Activated T-helper 1 cell treated with anti-CD3 and anti-CD28 coated beads, Interleukin-12 subunit alpha, Interleukin-12 subunit beta, Interleukin-2, Interleukin-4 antibody, amounts not matched to agents 30 ng/mL and 10 ng/mL and 1 ng/mL, durations not matched to agents 14 hours and 24 hours and 36 hours (primary cell): ENCODE measurements at regions not wholly inside any gene's neighbourhood (a gene's known extent, or its start where the extent isn't known, plus 50 kb on each side); places are given as distances from the start of the nearest gene placed in this dataset.
"Not testable (repeated sequence)": the region's sequence is repeated elsewhere in the genome, so short reads cannot be mapped to it uniquely, and the experiment has no call there.

Source experiments
- DNase-seq: peaks from one replicate; pipeline ENCODE4 v3.0.0; 2021; ENCODE audit warnings: low spot score
- H3K27ac Mint-ChIP-seq: one replicate; pipeline ENCODE4 v1.8.0; 2021; ENCODE audit warnings: mild to moderate bottlenecking, mixed read lengths
- H3K27me3 Mint-ChIP-seq: one replicate; pipeline ENCODE4 v1.8.0; 2022; ENCODE audit warnings: mild to moderate bottlenecking, moderate library complexity, mixed read lengths; ENCODE audit not compliant: insufficient read depth
- H3K36me3 Mint-ChIP-seq: one replicate; pipeline ENCODE4 v1.8.0; 2021; ENCODE audit warnings: low read depth, mixed read lengths
- H3K4me1 Mint-ChIP-seq: one replicate; pipeline ENCODE4 v1.8.0; 2021; ENCODE audit warnings: low read depth, mixed read lengths
- H3K4me3 Mint-ChIP-seq: one replicate; pipeline ENCODE4 v1.8.0; 2021; ENCODE audit warnings: mild to moderate bottlenecking, moderate library complexity, mixed read lengths
- H3K9me3 Mint-ChIP-seq: one replicate; pipeline ENCODE4 v1.8.0; 2021; ENCODE audit warnings: mixed read lengths
- intact Hi-C: fragments of 100-400 bp; cut with micrococcal nuclease; formaldehyde crosslinking; loops from one replicate; pipeline ENCODE4 v1.15.1; 2024

GRCh38 chr16:87202346-87202745 lies 114.8 kb downstream of the C16orf95 start:
- H3K27ac Mint-ChIP-seq = no peak overlapping the region
- intact Hi-C loops = loop anchor here (5.0 kb wide), 1 partner anchor 435 kb away; no protein-coding TSS in a partner anchor
- H3K4me3 Mint-ChIP-seq = no peak overlapping the region
- no peak for DNase-seq
- no peaks in the 10 kb centered on the region for H3K9me3 Mint-ChIP-seq
- H3K36me3 Mint-ChIP-seq = no peaks in the 10 kb centered on the region
- peaks cover 6% of the 10 kb centered on the region for H3K4me1 Mint-ChIP-seq
- peaks cover 11% of the 10 kb centered on the region for H3K27me3 Mint-ChIP-seq

GRCh38 chr16:87203060-87203656 lies 114.0 kb downstream of the C16orf95 start:
- no peak overlapping the region for H3K4me3 Mint-ChIP-seq
- H3K27me3 Mint-ChIP-seq = peaks cover 9% of the 10 kb centered on the region
- H3K9me3 Mint-ChIP-seq = no peaks in the 10 kb centered on the region
- intact Hi-C loops = loop anchor here (1.0 to 5.0 kb wide), 3 partner anchors 75 to 640 kb away; no protein-coding TSS in a partner anchor
- H3K36me3 Mint-ChIP-seq = no peaks in the 10 kb centered on the region
- H3K27ac Mint-ChIP-seq = no peak overlapping the region
- peaks cover 6% of the 10 kb centered on the region for H3K4me1 Mint-ChIP-seq
- DNase-seq = peak; percentile 36

- intact Hi-C loops = no loop called here
- H3K4me1 Mint-ChIP-seq = peaks cover 6% of the 10 kb centered on the region
- peaks cover 7% of the 10 kb centered on the region for H3K27me3 Mint-ChIP-seq
- no peaks in the 10 kb centered on the region for H3K36me3 Mint-ChIP-seq
- no peak for DNase-seq
- H3K9me3 Mint-ChIP-seq = no peaks in the 10 kb centered on the region
- no peak overlapping the region for H3K27ac Mint-ChIP-seq
- H3K4me3 Mint-ChIP-seq = no peak overlapping the region
Observed at GRCh38 chr16:87206646-87207451, 110.3 kb downstream of the C16orf95 start.

GRCh38 chr16:87207509-87207908 lies 109.7 kb downstream of the C16orf95 start:
- no peak for DNase-seq
- no peaks in the 10 kb centered on the region for H3K9me3 Mint-ChIP-seq
- no peak overlapping the region for H3K4me3 Mint-ChIP-seq
- H3K4me1 Mint-ChIP-seq = peaks cover 6% of the 10 kb centered on the region
- H3K27ac Mint-ChIP-seq = no peak overlapping the region
- H3K27me3 Mint-ChIP-seq = peaks cover 7% of the 10 kb centered on the region
- intact Hi-C loops = no loop called here
- H3K36me3 Mint-ChIP-seq = no peaks in the 10 kb centered on the region

- intact Hi-C loops = no loop called here
- no peak overlapping the region for H3K27ac Mint-ChIP-seq
Observed at GRCh38 chr16:87207965-87208364, 109.2 kb downstream of the C16orf95 start.

GRCh38 chr16:87208968-87209367 lies 108.2 kb downstream of the C16orf95 start:
- intact Hi-C loops, H3K27ac Mint-ChIP-seq, H3K36me3 Mint-ChIP-seq, H3K4me3 Mint-ChIP-seq, DNase-seq, H3K27me3 Mint-ChIP-seq, H3K9me3 Mint-ChIP-seq, H3K4me1 Mint-ChIP-seq: not testable (repeated sequence)

More at GRCh38 chr16:87207965-87208364, 109.2 kb downstream of the C16orf95 start:
- Mint-ChIP-seq H3K4me3 (no peak overlapping the region), H3K27me3 (peaks cover 7% of the 10 kb centered on the region), H3K4me1 (peaks cover 5% of the 10 kb centered on the region), H3K36me3 (no peaks in the 10 kb centered on the region), H3K9me3 (no peaks in the 10 kb centered on the region)
- no peak for DNase-seq

GRCh38 chr16:87209808-87210512 lies 107.2 kb downstream of the C16orf95 start:
- no peak for DNase-seq
- intact Hi-C loops = no loop called here
- Mint-ChIP-seq H3K36me3 (no peaks in the 10 kb centered on the region), H3K27me3 (no peaks in the 10 kb centered on the region), H3K4me1 (no peaks in the 10 kb centered on the region), H3K9me3 (no peaks in the 10 kb centered on the region), H3K4me3 (no peak overlapping the region), H3K27ac (no peak overlapping the region)

GRCh38 chr16:87210894-87211293 lies 106.3 kb downstream of the C16orf95 start:
- Mint-ChIP-seq H3K27me3 (no peaks in the 10 kb centered on the region), H3K9me3 (no peaks in the 10 kb centered on the region), H3K36me3 (no peaks in the 10 kb centered on the region), H3K4me1 (no peaks in the 10 kb centered on the region), H3K27ac (no peak overlapping the region), H3K4me3 (no peak overlapping the region)
- intact Hi-C loops = no loop called here
- DNase-seq = no peak

GRCh38 chr16:87212026-87212425 lies 105.2 kb downstream of the C16orf95 start:
- no peaks in the 10 kb centered on the region for H3K27me3 Mint-ChIP-seq
- DNase-seq = no peak
- no peak overlapping the region for H3K27ac Mint-ChIP-seq
- H3K36me3 Mint-ChIP-seq = no peaks in the 10 kb centered on the region
- no peaks in the 10 kb centered on the region for H3K9me3 Mint-ChIP-seq
- H3K4me3 Mint-ChIP-seq = no peak overlapping the region
- H3K4me1 Mint-ChIP-seq = no peaks in the 10 kb centered on the region
- intact Hi-C loops = no loop called here

- no peak for DNase-seq
- H3K9me3 Mint-ChIP-seq = no peaks in the 10 kb centered on the region
- H3K4me1 Mint-ChIP-seq = no peaks in the 10 kb centered on the region
- H3K4me3 Mint-ChIP-seq = no peak overlapping the region
- no peaks in the 10 kb centered on the region for H3K27me3 Mint-ChIP-seq
- no peaks in the 10 kb centered on the region for H3K36me3 Mint-ChIP-seq
- H3K27ac Mint-ChIP-seq = no peak overlapping the region
- intact Hi-C loops = no loop called here
Observed at GRCh38 chr16:87213536-87213935, 103.7 kb downstream of the C16orf95 start.

GRCh38 chr16:87216148-87216840 lies 100.9 kb downstream of the C16orf95 start:
- no peak for DNase-seq
- no peaks in the 10 kb centered on the region for H3K9me3 Mint-ChIP-seq
- no peaks in the 10 kb centered on the region for H3K27me3 Mint-ChIP-seq
- H3K27ac Mint-ChIP-seq = no peak overlapping the region
- intact Hi-C loops = no loop called here
- no peak overlapping the region for H3K4me3 Mint-ChIP-seq
- no peaks in the 10 kb centered on the region for H3K36me3 Mint-ChIP-seq
- no peaks in the 10 kb centered on the region for H3K4me1 Mint-ChIP-seq

- Mint-ChIP-seq H3K4me1 (no peaks in the 10 kb centered on the region), H3K36me3 (no peaks in the 10 kb centered on the region), H3K9me3 (no peaks in the 10 kb centered on the region), H3K4me3 (no peak overlapping the region), H3K27ac (no peak overlapping the region), H3K27me3 (no peaks in the 10 kb centered on the region)
- intact Hi-C loops = no loop called here
- no peak for DNase-seq
Observed at GRCh38 chr16:87216841-87217275, 100.3 kb downstream of the C16orf95 start.
